ENCODE measurements at regions not wholly inside any gene's neighbourhood (a gene's known extent, or its start where the extent isn't known, plus 50 kb on each side); places are given as distances from the start of the nearest gene placed in this dataset.
"Not testable (repeated sequence)": the region's sequence is repeated elsewhere in the genome, so short reads cannot be mapped to it uniquely, and the experiment has no call there.

GRCh38 chr11:67797726-67798521 lies 123.5 kb upstream of the ALDH3B2 start:
- H3K4ac ChIP-seq (replicated peaks; ENCODE audit: insufficient read length, low read depth, low read length); H2BK12ac ChIP-seq (ENCODE audit: low read depth, low read length); H2AFZ ChIP-seq (ENCODE audit: low read length); H4K91ac ChIP-seq (replicated peaks; ENCODE audit: insufficient read length, low read length); H3K14ac ChIP-seq (ENCODE audit: insufficient read length); H4K5ac ChIP-seq (ENCODE audit: insufficient read length, low read depth, low read length); H3K4me2 ChIP-seq (ENCODE audit: insufficient read depth in 1 of 2, low read depth in 2 of 2, low read length in 2 of 2); H4K20me1 ChIP-seq (replicated peaks in 1 of 2; ENCODE audit: control insufficient read depth in 1 of 2, insufficient read depth in 2 of 2, low read length in 2 of 2); H3K79me1 ChIP-seq (ENCODE audit: low read depth, low read length); H3K36me3 ChIP-seq (ENCODE audit: control insufficient read depth in 2 of 4, insufficient read depth in 4 of 4, low read length in 3 of 4); H3K4me3 ChIP-seq (ENCODE audit: extremely low read depth in 1 of 4, insufficient read depth in 2 of 4, low read depth in 3 of 4, low read length in 4 of 4); H2AK5ac ChIP-seq (ENCODE audit: low read depth, low read length); H2BK15ac ChIP-seq (ENCODE audit: low read length); POLR2A ChIA-PET (ENCODE audit: partially characterized antibody); H3K9ac ChIP-seq (replicated peaks in 1 of 4; ENCODE audit: extremely low read depth in 1 of 4, low read depth in 3 of 4, low read length in 3 of 4); FAIRE-seq; H3K4me1 ChIP-seq (replicated peaks in 1 of 4; ENCODE audit: control insufficient read depth in 3 of 4, insufficient read depth in 4 of 4, low read length in 3 of 4); H3K79me2 ChIP-seq (ENCODE audit: control insufficient read depth in 1 of 2, insufficient read depth in 2 of 2, low read length in 2 of 2); DNase-seq (ENCODE audit: low read depth in 1 of 2, low spot score in 2 of 2); H3K18ac ChIP-seq (ENCODE audit: extremely low read depth, low read length); H3K27me3 ChIP-seq (replicated peaks in 1 of 4; ENCODE audit: control insufficient read depth in 3 of 4, extremely low read depth in 1 of 4, insufficient read depth in 3 of 4, low read length in 3 of 4); H2BK5ac ChIP-seq (ENCODE audit: low read depth, low read length); H2BK20ac ChIP-seq (ENCODE audit: low read length); H3K23me2 ChIP-seq (ENCODE audit: low read depth, low read length); H3K9me3 ChIP-seq (ENCODE audit: insufficient read depth in 2 of 2, low read depth in 1 of 2, low read length in 1 of 2); H2BK120ac ChIP-seq (replicated peaks; ENCODE audit: low read depth, low read length); H3K23ac ChIP-seq (ENCODE audit: insufficient read length); H3K27ac ChIP-seq (ENCODE audit: low read depth, low read length); H4K8ac ChIP-seq (ENCODE audit: extremely low read depth, insufficient read depth, low read length); H3K56ac ChIP-seq (replicated peaks; ENCODE audit: insufficient read length, low read depth, low read length): not testable (repeated sequence)
- 87% methylated on average over 11 of the region's 15 CpGs; no CpG with 5 or more reads in 1 of the 2 experiments for WGBS, 2 experiments (ENCODE audit: extremely low coverage in 1 of 2, insufficient coverage in 1 of 2, insufficient read length in 1 of 2, insufficient replicate concordance in 2 of 2, low coverage in 1 of 2, low lambda C conversion rate in 2 of 2, missing lambda C conversion rate in 1 of 2)
- CTCF ChIA-PET (ENCODE audit: partially characterized antibody) = interaction anchor here (0.6 to 0.9 kb wide), 2 partner anchors 9 to 94 kb away, joined by 3 to 4 read pairs; no protein-coding TSS in a partner anchor

Data from H1 (cell line).